ENCODE measurements at regions not wholly inside any gene's neighbourhood (a gene's known extent, or its start where the extent isn't known, plus 50 kb on each side); places are given as distances from the start of the nearest gene placed in this dataset.

GRCh38 chr4:188573104-188573503 is 433.9 kb downstream of the TRIML1 start:
- no peak for DNase-seq

GRCh38 chr4:188578657-188579056 is 439.4 kb downstream of the TRIML1 start:
- no peak for DNase-seq

- DNase-seq = no peak
These were observed 456.8 kb downstream of the TRIML1 start for GRCh38 chr4:188596021-188596420.

- no peak for DNase-seq
These were observed 464.4 kb downstream of the TRIML1 start for GRCh38 chr4:188603646-188604045.

- DNase-seq = no peak
These were observed 467.4 kb downstream of the TRIML1 start for GRCh38 chr4:188606635-188607034.

- DNase-seq = no peak
These were observed 471.9 kb downstream of the TRIML1 start for GRCh38 chr4:188611143-188611542.

GRCh38 chr4:188612659-188613058 is 473.4 kb downstream of the TRIML1 start:
- no peak for DNase-seq

- no peak for DNase-seq
These were observed 474.7 kb downstream of the TRIML1 start for GRCh38 chr4:188613976-188614375.

GRCh38 chr4:188619456-188620149 is 480.4 kb downstream of the TRIML1 start:
- DNase-seq = no peak

GRCh38 chr4:188620608-188621007 is 481.4 kb downstream of the TRIML1 start:
- DNase-seq = no peak

- DNase-seq = no peak
These were observed 484.1 kb downstream of the TRIML1 start for GRCh38 chr4:188623314-188623854.

- DNase-seq = no peak
These were observed 485.1 kb downstream of the TRIML1 start for GRCh38 chr4:188624370-188624769.

- no peak for DNase-seq
These were observed 488.7 kb downstream of the TRIML1 start for GRCh38 chr4:188627892-188628291.

GRCh38 chr4:188639479-188640100 is 500.3 kb downstream of the TRIML1 start:
- DNase-seq = no peak

GRCh38 chr4:188647820-188648370 is 508.7 kb downstream of the TRIML1 start:
- no peak for DNase-seq

GRCh38 chr4:188649635-188650034 is 510.4 kb downstream of the TRIML1 start:
- no peak for DNase-seq

GRCh38 chr4:188650516-188650915 is 511.3 kb downstream of the TRIML1 start:
- no peak for DNase-seq

- no peak for DNase-seq
These were observed 518.1 kb downstream of the TRIML1 start for GRCh38 chr4:188657365-188657764.

- no peak for DNase-seq
These were observed 519.8 kb downstream of the TRIML1 start for GRCh38 chr4:188658958-188659522.

- no peak for DNase-seq
These were observed 521.6 kb downstream of the TRIML1 start for GRCh38 chr4:188660796-188661195.

GRCh38 chr4:188661502-188661901 is 522.3 kb downstream of the TRIML1 start:
- DNase-seq = no peak

- DNase-seq = no peak
These were observed 524.1 kb downstream of the TRIML1 start for GRCh38 chr4:188663369-188663768.

- no peak for DNase-seq
These were observed 526.5 kb downstream of the TRIML1 start for GRCh38 chr4:188665491-188666457.
